ENCODE measurements at regions not wholly inside any gene's neighbourhood (a gene's known extent, or its start where the extent isn't known, plus 50 kb on each side); places are given as distances from the start of the nearest gene placed in this dataset.

GRCh38 chrX:39406799-39407198 is 605.5 kb downstream of the MID1IP1 start:
- FAIRE-seq (no peak), DNase-seq (ENCODE audit: insufficient read length) (no peak)
- TF ChIP-seq POLR2A (IDR thresholded peaks at IDR 0.05; ENCODE audit: low read depth, low read length) (no peak), POLR2AphosphoS5 (IDR thresholded peaks at IDR 0.05; ENCODE audit: low read depth, low read length) (no peak), TAF1 (IDR thresholded peaks at IDR 0.05; ENCODE audit: borderline replicate concordance, low read depth, low read length) (no peak)

GRCh38 chrX:39409246-39409917 is 608.1 kb downstream of the MID1IP1 start:
- no peak for TF ChIP-seq POLR2AphosphoS5 (IDR thresholded peaks at IDR 0.05; ENCODE audit: low read depth, low read length)
- TF ChIP-seq TAF1 (IDR thresholded peaks at IDR 0.05; ENCODE audit: borderline replicate concordance, low read depth, low read length) = no peak
- no peak for TF ChIP-seq POLR2A (IDR thresholded peaks at IDR 0.05; ENCODE audit: low read depth, low read length)
- DNase-seq (ENCODE audit: insufficient read length) (no peak), FAIRE-seq (no peak)

- FAIRE-seq = no peak
- TF ChIP-seq POLR2A (IDR thresholded peaks at IDR 0.05; ENCODE audit: low read depth, low read length) (no peak), POLR2AphosphoS5 (IDR thresholded peaks at IDR 0.05; ENCODE audit: low read depth, low read length) (no peak), TAF1 (IDR thresholded peaks at IDR 0.05; ENCODE audit: borderline replicate concordance, low read depth, low read length) (no peak)
- DNase-seq (ENCODE audit: insufficient read length) = no peak
Observed at GRCh38 chrX:39414290-39414854, 613.1 kb downstream of the MID1IP1 start.

- FAIRE-seq = no peak
- no peak for DNase-seq (ENCODE audit: insufficient read length)
Observed at GRCh38 chrX:39416547-39417260, 615.4 kb downstream of the MID1IP1 start.

GRCh38 chrX:39418254-39418704 is 617.0 kb downstream of the MID1IP1 start:
- FAIRE-seq (no peak), DNase-seq (ENCODE audit: insufficient read length) (no peak)
- TF ChIP-seq POLR2A (IDR thresholded peaks at IDR 0.05; ENCODE audit: low read depth, low read length) (no peak), POLR2AphosphoS5 (IDR thresholded peaks at IDR 0.05; ENCODE audit: low read depth, low read length) (no peak), TAF1 (IDR thresholded peaks at IDR 0.05; ENCODE audit: borderline replicate concordance, low read depth, low read length) (no peak)

More at GRCh38 chrX:39416547-39417260, 615.4 kb downstream of the MID1IP1 start:
- no peak for TF ChIP-seq POLR2AphosphoS5 (IDR thresholded peaks at IDR 0.05; ENCODE audit: low read depth, low read length)
- no peak for TF ChIP-seq POLR2A (IDR thresholded peaks at IDR 0.05; ENCODE audit: low read depth, low read length)
- TF ChIP-seq TAF1 (IDR thresholded peaks at IDR 0.05; ENCODE audit: borderline replicate concordance, low read depth, low read length) = no peak

GRCh38 chrX:39418731-39419638 is 617.7 kb downstream of the MID1IP1 start:
- no peak for TF ChIP-seq POLR2A (IDR thresholded peaks at IDR 0.05; ENCODE audit: low read depth, low read length)
- no peak for TF ChIP-seq POLR2AphosphoS5 (IDR thresholded peaks at IDR 0.05; ENCODE audit: low read depth, low read length)
- TF ChIP-seq TAF1 (IDR thresholded peaks at IDR 0.05; ENCODE audit: borderline replicate concordance, low read depth, low read length) = no peak
- DNase-seq (ENCODE audit: insufficient read length) (no peak), FAIRE-seq (no peak)

- TF ChIP-seq POLR2AphosphoS5 (IDR thresholded peaks at IDR 0.05; ENCODE audit: low read depth, low read length) (no peak), TAF1 (IDR thresholded peaks at IDR 0.05; ENCODE audit: borderline replicate concordance, low read depth, low read length) (no peak), POLR2A (IDR thresholded peaks at IDR 0.05; ENCODE audit: low read depth, low read length) (no peak)
- DNase-seq (ENCODE audit: insufficient read length) (no peak), FAIRE-seq (no peak)
Observed at GRCh38 chrX:39421006-39421405, 619.7 kb downstream of the MID1IP1 start.

- no peak for FAIRE-seq
- TF ChIP-seq POLR2AphosphoS5 (IDR thresholded peaks at IDR 0.05; ENCODE audit: low read depth, low read length) = no peak
- no peak for TF ChIP-seq TAF1 (IDR thresholded peaks at IDR 0.05; ENCODE audit: borderline replicate concordance, low read depth, low read length)
- no peak for TF ChIP-seq POLR2A (IDR thresholded peaks at IDR 0.05; ENCODE audit: low read depth, low read length)
- no peak for DNase-seq (ENCODE audit: insufficient read length)
Observed at GRCh38 chrX:39425124-39425806, 624.0 kb downstream of the MID1IP1 start.

- TF ChIP-seq POLR2A (IDR thresholded peaks at IDR 0.05; ENCODE audit: low read depth, low read length) = no peak
- TF ChIP-seq POLR2AphosphoS5 (IDR thresholded peaks at IDR 0.05; ENCODE audit: low read depth, low read length) = no peak
- no peak for TF ChIP-seq TAF1 (IDR thresholded peaks at IDR 0.05; ENCODE audit: borderline replicate concordance, low read depth, low read length)
- no peak for FAIRE-seq
- DNase-seq (ENCODE audit: insufficient read length) = no peak
Observed at GRCh38 chrX:39426101-39426500, 624.8 kb downstream of the MID1IP1 start.

GRCh38 chrX:39427492-39427891 is 626.2 kb downstream of the MID1IP1 start:
- DNase-seq (ENCODE audit: insufficient read length) (no peak), FAIRE-seq (no peak)
- no peak for TF ChIP-seq POLR2A (IDR thresholded peaks at IDR 0.05; ENCODE audit: low read depth, low read length)
- no peak for TF ChIP-seq TAF1 (IDR thresholded peaks at IDR 0.05; ENCODE audit: borderline replicate concordance, low read depth, low read length)
- TF ChIP-seq POLR2AphosphoS5 (IDR thresholded peaks at IDR 0.05; ENCODE audit: low read depth, low read length) = no peak

Data from GM12892 (cell line).